ENCODE measurements at regions not wholly inside any gene's neighbourhood (a gene's known extent, or its start where the extent isn't known, plus 50 kb on each side); places are given as distances from the start of the nearest gene placed in this dataset.

DNA sequence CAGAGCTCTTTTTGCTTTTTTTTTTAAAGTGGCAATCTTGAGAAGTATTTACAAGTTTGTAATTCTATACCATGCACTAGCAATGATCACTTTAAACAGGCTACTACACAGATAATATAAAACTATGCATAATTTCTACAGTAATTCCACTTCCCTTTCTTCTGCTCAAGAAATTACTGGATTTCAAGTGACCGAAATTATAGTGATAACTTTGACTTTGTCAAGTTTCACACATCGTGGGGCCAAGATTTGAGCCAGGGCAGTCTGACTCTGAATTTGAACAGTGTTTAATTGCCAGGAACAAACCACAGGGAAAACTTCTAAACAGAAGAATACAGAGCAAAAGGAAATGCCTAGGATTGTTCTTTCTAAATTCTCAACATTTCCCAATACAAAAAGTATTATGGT is 288.3 kb upstream of the MKLN1 start:
- TF ChIP-seq, protein P1, sequence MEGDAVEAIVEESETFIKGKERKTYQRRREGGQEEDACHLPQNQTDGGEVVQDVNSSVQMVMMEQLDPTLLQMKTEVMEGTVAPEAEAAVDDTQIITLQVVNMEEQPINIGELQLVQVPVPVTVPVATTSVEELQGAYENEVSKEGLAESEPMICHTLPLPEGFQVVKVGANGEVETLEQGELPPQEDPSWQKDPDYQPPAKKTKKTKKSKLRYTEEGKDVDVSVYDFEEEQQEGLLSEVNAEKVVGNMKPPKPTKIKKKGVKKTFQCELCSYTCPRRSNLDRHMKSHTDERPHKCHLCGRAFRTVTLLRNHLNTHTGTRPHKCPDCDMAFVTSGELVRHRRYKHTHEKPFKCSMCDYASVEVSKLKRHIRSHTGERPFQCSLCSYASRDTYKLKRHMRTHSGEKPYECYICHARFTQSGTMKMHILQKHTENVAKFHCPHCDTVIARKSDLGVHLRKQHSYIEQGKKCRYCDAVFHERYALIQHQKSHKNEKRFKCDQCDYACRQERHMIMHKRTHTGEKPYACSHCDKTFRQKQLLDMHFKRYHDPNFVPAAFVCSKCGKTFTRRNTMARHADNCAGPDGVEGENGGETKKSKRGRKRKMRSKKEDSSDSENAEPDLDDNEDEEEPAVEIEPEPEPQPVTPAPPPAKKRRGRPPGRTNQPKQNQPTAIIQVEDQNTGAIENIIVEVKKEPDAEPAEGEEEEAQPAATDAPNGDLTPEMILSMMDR (conservative IDR thresholded peaks at IDR 0.05; ENCODE audit: low read depth, low read length), result no peak
- TF ChIP-seq EZH2 (IDR thresholded peaks at IDR 0.05; ENCODE audit: borderline replicate concordance, low read depth, low read length, poor library complexity, severe bottlenecking), result no peak

Measured in A673 (cell line).